Prostate gland (tissue), 2 donors: ENCODE measurements at regions not wholly inside any gene's neighbourhood (a gene's known extent, or its start where the extent isn't known, plus 50 kb on each side); places are given as distances from the start of the nearest gene placed in this dataset.

Experiments
- CTCF ChIP-seq, 4 experiments: fragments of 200-600 bp in 2 of 4; fragments of 450-650 bp in 2 of 4; sonication (generic) in 2 of 4; IDR thresholded peaks; 1 replicate in 3 of 4; 2 replicates in 1 of 4; pipeline ENCODE4 v1.5.1; 2016 to 2019; ENCODE audit warnings: antibody characterized with exemption in 4 of 4, mild to moderate bottlenecking in 2 of 4, moderate library complexity in 2 of 4
- POLR2AphosphoS5 ChIP-seq: sonication (generic); formaldehyde crosslinking; IDR thresholded peaks from one replicate; pipeline ENCODE4 v1.6.1; 2017; ENCODE audit warnings: antibody characterized with exemption

DNA sequence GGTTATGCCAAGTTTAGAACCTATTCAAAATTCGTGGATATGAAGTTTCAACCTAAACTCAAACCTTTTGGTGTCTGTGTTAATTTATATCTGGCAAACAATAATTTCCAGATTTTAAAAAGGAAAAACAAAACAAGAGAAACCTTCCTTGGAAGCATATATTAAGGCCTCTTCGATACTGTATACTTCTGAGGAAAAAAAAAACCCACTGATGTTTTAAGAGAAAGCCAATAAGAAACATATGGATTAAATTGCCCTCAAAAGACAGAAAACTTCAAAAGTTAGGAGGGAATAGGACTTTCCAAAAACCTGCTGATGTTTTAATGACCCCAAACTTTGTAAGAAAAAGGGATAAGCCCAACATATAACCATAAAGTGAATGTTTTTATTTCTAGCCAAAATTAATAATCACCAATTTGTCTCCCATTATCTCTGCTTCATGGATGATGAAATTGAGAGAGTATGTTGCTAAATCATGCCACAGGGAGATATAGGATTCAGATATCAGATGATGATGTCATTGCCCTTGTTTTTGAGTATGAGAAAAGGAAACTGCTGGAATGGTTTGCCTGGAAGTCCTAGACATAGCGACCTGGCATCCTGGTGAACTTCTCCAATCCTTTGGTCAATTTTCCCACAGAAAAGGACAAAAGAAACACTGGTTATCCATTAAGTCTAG is 423.9 kb downstream of the DMRT2 start:
- no peak for TF ChIP-seq CTCF (IDR thresholded peaks at IDR 0.05)
- TF ChIP-seq POLR2AphosphoS5: no peak
